Fibroblast of lung (primary cell): ENCODE measurements at regions not wholly inside any gene's neighbourhood (a gene's known extent, or its start where the extent isn't known, plus 50 kb on each side); places are given as distances from the start of the nearest gene placed in this dataset.

ENCODE experiments used
- CTCF ChIP-seq, 2 donors: IDR thresholded peaks in 1 of 2; conservative IDR thresholded peaks in 1 of 2; 1 replicate in 1 of 2; 2 replicates in 1 of 2; pipeline ENCODE4 v1.5.1; 2011 to 2012; ENCODE audit warnings: low read length in 2 of 2, control low read depth in 1 of 2, inconsistent platforms in 1 of 2, low read depth in 1 of 2, mild to moderate bottlenecking in 1 of 2
- EZH2 ChIP-seq: IDR thresholded peaks from 2 replicates; pipeline ENCODE4 v1.5.1; 2012; ENCODE audit warnings: low read length, control low read depth, mild to moderate bottlenecking; ENCODE audit errors: missing control alignments

GRCh38 chr1:29527314-29528004 lies 291.1 kb downstream of the PTPRU start:
- no peak for TF ChIP-seq EZH2
- no peak for TF ChIP-seq CTCF (conservative IDR thresholded peaks at IDR 0.05 in 1 of 2, IDR thresholded peaks at IDR 0.05 in 1 of 2; ENCODE audit: low read depth in 1 of 2, low read length in 2 of 2)
